ENCODE measurements at regions not wholly inside any gene's neighbourhood (a gene's known extent, or its start where the extent isn't known, plus 50 kb on each side); places are given as distances from the start of the nearest gene placed in this dataset.

- no peak for TF ChIP-seq CTCF (IDR thresholded peaks at IDR 0.05)
- no peak for TF ChIP-seq POLR2A (IDR thresholded peaks at IDR 0.05)
Measured at GRCh38 chr2:212945526-212945925, 205.9 kb downstream of the IKZF2 start.
